Caco-2 (cell line): ENCODE measurements at regions not wholly inside any gene's neighbourhood (a gene's known extent, or its start where the extent isn't known, plus 50 kb on each side); places are given as distances from the start of the nearest gene placed in this dataset.
A peak's percentile ranks its signal among the peaks of the same experiment; 100 is the strongest.

Experiments
- BruUV-seq: library from RNA; stranded (reverse); fragments of 400-500 nt; replicated peaks from 2 replicates; lab custom pipeline; 2021; lab: Mats Ljungman, UMichigan
- CTCF ChIA-PET: fragments of 300-600 bp; sonication (Branson Sonifier 250); formaldehyde crosslinking; loops from one replicate; lab custom pipeline; 2022; ENCODE audit warnings: antibody characterized with exemption; lab: Charles Lee
- POLR2A ChIA-PET: fragments of 300-600 bp; sonication (Branson Sonifier 250); formaldehyde crosslinking; loops from one replicate; lab custom pipeline; 2022; ENCODE audit warnings: antibody characterized with exemption; lab: Charles Lee
- DNase-seq, 2 experiments: peaks; one replicate each; pipeline versions ENCODE4 v3.0.0 to v3.0.0-alpha.2; 2020 to 2022
- H3K27me3 ChIP-seq: replicated peaks from 2 replicates; pipeline ENCODE4 v1.6.0; 2011; ENCODE audit warnings: low read length; ENCODE audit not compliant: control insufficient read depth, insufficient read depth
- H3K36me3 ChIP-seq: 2 replicates; pipeline ENCODE4 v1.5.1; 2011; ENCODE audit warnings: low read length; ENCODE audit not compliant: control insufficient read depth, insufficient read depth
- H3K4me1 ChIP-seq: fragments of 250-450 bp; sonication (Bioruptor Pico); 2 replicates; pipeline ENCODE4 v1.5.1; 2020; ENCODE audit warnings: mild to moderate bottlenecking
- H3K4me3 ChIP-seq: 2 replicates; pipeline ENCODE4 v1.5.1; 2011; ENCODE audit warnings: low read depth, mild to moderate bottlenecking, control low read depth, low read length
- H3K9me3 ChIP-seq: fragments of 250-450 bp; sonication (Bioruptor Pico); 2 replicates; pipeline ENCODE4 v1.5.1; 2020; ENCODE audit warnings: mild to moderate bottlenecking, moderate library complexity
- H3K27ac Mint-ChIP-seq: one replicate; pipeline ENCODE4 v1.8.0; 2022; ENCODE audit warnings: mixed read lengths; ENCODE audit not compliant: unreplicated experiment
- H3K27me3 Mint-ChIP-seq: one replicate; pipeline ENCODE4 v1.8.0; 2022; ENCODE audit warnings: mixed read lengths; ENCODE audit not compliant: insufficient read depth, unreplicated experiment
- H3K36me3 Mint-ChIP-seq: one replicate; pipeline ENCODE4 v1.8.0; 2022; ENCODE audit warnings: mild to moderate bottlenecking, mixed read lengths; ENCODE audit not compliant: insufficient read depth, unreplicated experiment
- H3K4me1 Mint-ChIP-seq: one replicate; pipeline ENCODE4 v1.8.0; 2022; ENCODE audit warnings: low read depth, mixed read lengths; ENCODE audit not compliant: unreplicated experiment
- H3K4me3 Mint-ChIP-seq: one replicate; pipeline ENCODE4 v1.8.0; 2022; ENCODE audit warnings: mild to moderate bottlenecking, moderate library complexity, mixed read lengths; ENCODE audit not compliant: unreplicated experiment
- H3K9me3 Mint-ChIP-seq: one replicate; pipeline ENCODE4 v1.8.0; 2022; ENCODE audit warnings: mixed read lengths; ENCODE audit not compliant: unreplicated experiment
- CTCF ChIP-seq, 2 experiments: fragments of 200-600 bp in 1 of 2; IDR thresholded peaks; 1 replicate in 1 of 2; 2 replicates in 1 of 2; pipeline versions ENCODE4 v1.5.1 to v1.8.0; 2011 to 2022; ENCODE audit warnings: antibody characterized with exemption in 1 of 2, control low read depth in 1 of 2, inconsistent platforms in 1 of 2, low read depth in 1 of 2, low read length in 1 of 2, mild to moderate bottlenecking in 1 of 2, moderate library complexity in 1 of 2; ENCODE audit not compliant: insufficient read depth in 1 of 2, severe bottlenecking in 1 of 2, unreplicated experiment in 1 of 2
- intact Hi-C: fragments of 100-400 bp; cut with micrococcal nuclease; formaldehyde crosslinking; loops from one replicate; pipeline ENCODE4 v1.10.0; 2022; ENCODE audit not compliant: unreplicated experiment

DNA sequence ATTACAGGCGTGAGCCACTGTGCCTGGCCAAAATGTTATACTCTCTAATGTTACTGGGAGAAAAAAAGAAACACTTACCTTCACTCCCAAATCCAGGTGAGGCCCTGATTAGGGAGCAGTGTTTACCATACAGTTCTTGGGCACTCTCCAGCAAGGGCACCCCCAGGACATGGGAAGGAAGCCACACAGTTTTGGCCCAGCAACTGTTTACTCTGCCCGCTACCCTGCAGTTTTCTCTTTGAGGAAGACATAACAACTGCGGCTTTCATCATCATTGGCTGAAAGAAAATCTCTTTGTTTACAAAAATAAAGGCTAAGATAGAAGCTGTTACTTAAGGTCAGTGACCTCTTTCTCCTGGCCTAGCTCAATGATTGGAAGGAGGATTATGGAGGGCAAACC is 145.5 kb upstream of the DUSP21 start:
- DNase-seq: no peak

DNA sequence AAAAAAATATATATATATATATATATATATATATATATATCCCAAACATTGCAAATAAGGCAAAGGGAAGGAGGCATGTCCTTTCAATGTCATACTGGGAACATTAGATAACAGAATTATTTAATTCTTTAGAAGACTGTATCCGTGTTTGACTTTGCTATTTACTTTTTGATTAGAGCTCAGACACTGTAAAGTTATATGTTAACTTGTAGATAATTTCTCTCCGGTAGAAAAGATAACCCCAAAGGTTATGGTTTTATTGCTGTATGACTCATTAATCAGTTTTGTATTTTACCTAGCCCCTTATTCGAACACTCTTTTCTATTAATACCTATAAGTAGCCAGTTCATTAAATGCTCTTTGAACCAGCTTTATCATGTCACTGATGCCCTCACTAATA is 150.6 kb upstream of the DUSP21 start:
- POLR2A ChIA-PET: no interaction called here
- Histone ChIP-seq H3K4me3 (no peak overlapping the region), H3K27me3 (no peaks in the 10 kb centered on the region), H3K36me3 (no peaks in the 10 kb centered on the region), H3K4me1 (peaks cover 21% of the 10 kb centered on the region), H3K9me3 (0 out of 2 replicates have a peak, but pooled peaks cover 5% of the 10 kb centered on the region)
- no peak for DNase-seq
- Mint-ChIP-seq H3K4me1 (peaks cover 7% of the 10 kb centered on the region), H3K4me3 (no peak overlapping the region), H3K9me3 (no peaks in the 10 kb centered on the region), H3K27me3 (no peaks in the 10 kb centered on the region), H3K36me3 (peaks cover 6% of the 10 kb centered on the region), H3K27ac (no peak overlapping the region)
- no TSS peak for BruUV-seq
- intact Hi-C loops: loop anchor here (1.0 kb wide), 1 partner anchor 12 kb away; no protein-coding TSS in a partner anchor
- CTCF ChIA-PET: no interaction called here
- TF ChIP-seq CTCF (IDR thresholded peaks at IDR 0.05; ENCODE audit: insufficient read depth in 1 of 2, low read depth in 1 of 2, low read length in 1 of 2, severe bottlenecking in 1 of 2, unreplicated experiment in 1 of 2): no peak

More for the DNA sequence above, 145.5 kb upstream of the DUSP21 start:
- CTCF ChIA-PET: no interaction called here
- POLR2A ChIA-PET: no interaction called here
- Mint-ChIP-seq H3K27me3 (no peaks in the 10 kb centered on the region), H3K27ac (no peak overlapping the region), H3K4me1 (no peaks in the 10 kb centered on the region), H3K9me3 (no peaks in the 10 kb centered on the region), H3K36me3 (no peaks in the 10 kb centered on the region), H3K4me3 (no peak overlapping the region)
- no peak for TF ChIP-seq CTCF (IDR thresholded peaks at IDR 0.05; ENCODE audit: insufficient read depth in 1 of 2, low read depth in 1 of 2, low read length in 1 of 2, severe bottlenecking in 1 of 2, unreplicated experiment in 1 of 2)
- Histone ChIP-seq H3K27me3 (no peaks in the 10 kb centered on the region), H3K9me3 (no peaks in the 10 kb centered on the region), H3K4me1 (peaks cover 14% of the 10 kb centered on the region), H3K4me3 (no peak overlapping the region), H3K36me3 (no peaks in the 10 kb centered on the region)
- intact Hi-C loops: no loop called here
- no TSS peak for BruUV-seq

GRCh38 chrX:44690129-44690528 is 147.5 kb upstream of the FUNDC1 start:
- Histone ChIP-seq H3K27me3 (no peaks in the 10 kb centered on the region), H3K36me3 (no peaks in the 10 kb centered on the region), H3K9me3 (0 out of 2 replicates have a peak, but pooled peaks cover 9% of the 10 kb centered on the region), H3K4me3 (no peak overlapping the region), H3K4me1 (peaks cover 21% of the 10 kb centered on the region)
- ChIA-PET POLR2A (no interaction called here), CTCF (no interaction called here)
- no peaks in the 10 kb centered on the region for H3K9me3 Mint-ChIP-seq
- no peak for TF ChIP-seq CTCF (IDR thresholded peaks at IDR 0.05; ENCODE audit: insufficient read depth in 1 of 2, low read depth in 1 of 2, low read length in 1 of 2, severe bottlenecking in 1 of 2, unreplicated experiment in 1 of 2)
- H3K36me3 Mint-ChIP-seq: peaks cover 6% of the 10 kb centered on the region
- no peak for DNase-seq
- peaks cover 7% of the 10 kb centered on the region for H3K4me1 Mint-ChIP-seq
- intact Hi-C loops: no loop called here
- peak overlapping the region; percentile 83 for H3K27ac Mint-ChIP-seq
- no TSS peak for BruUV-seq
- H3K27me3 Mint-ChIP-seq: no peaks in the 10 kb centered on the region
- H3K4me3 Mint-ChIP-seq: peak overlapping the region; percentile 51
